ENCODE measurements at regions not wholly inside any gene's neighbourhood (a gene's known extent, or its start where the extent isn't known, plus 50 kb on each side); places are given as distances from the start of the nearest gene placed in this dataset.

DNA sequence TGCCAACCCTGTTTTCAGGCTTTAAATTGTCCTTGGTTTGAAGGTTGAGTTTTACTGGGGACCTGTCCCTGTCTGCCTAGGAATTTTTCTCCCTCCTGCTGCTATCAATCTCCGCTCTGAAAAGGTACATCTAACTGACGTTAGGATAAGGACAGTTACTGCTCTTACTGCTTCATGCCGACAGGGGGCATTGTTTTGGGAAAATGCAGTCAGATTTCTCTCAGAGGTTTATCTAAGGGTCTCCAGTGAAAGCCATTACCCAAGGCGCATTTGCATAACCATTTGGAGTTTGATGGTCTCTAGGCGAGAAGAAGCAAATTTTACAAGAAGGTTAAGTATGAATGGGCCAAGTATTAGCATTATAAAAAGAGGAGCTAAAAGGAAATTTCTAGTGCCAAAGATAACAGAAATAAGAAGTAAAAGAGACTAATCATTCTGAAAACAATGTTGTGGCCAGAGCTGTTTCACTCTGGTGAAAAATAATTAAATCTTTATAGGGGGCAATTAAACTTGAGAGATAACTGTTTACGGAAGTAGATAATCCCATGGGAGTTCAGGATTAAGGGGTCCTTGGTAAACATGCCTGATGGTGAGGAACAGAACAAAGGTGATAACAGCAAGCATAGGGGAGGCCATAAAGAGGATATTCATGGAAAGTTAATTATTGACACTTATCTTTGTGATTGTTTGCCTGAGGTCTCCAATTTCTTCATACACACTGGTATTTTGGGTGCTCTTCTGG is 605.0 kb downstream of the MTRR start:
- in situ Hi-C loops (cut with MboI; ENCODE audit: low sequenced_read_pairs, unreplicated experiment): no loop called here

DNA sequence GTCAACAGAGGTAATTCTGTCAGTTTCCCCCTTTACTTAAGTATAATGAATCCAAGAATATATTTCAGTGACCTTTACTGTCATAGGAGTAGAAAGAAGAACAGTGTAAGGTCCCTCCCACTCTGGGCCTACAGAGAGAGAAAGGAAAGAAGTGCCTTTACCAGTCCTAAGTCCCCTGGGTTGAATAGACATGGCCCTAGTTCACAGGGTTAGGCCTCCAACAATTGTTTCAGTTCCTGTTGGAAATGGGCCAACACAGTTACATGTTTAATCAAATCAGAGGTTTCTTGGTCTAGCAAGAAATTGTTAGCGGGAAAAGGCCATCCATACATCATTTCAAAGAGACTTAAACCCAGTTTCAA is 605.6 kb downstream of the MTRR start:
- in situ Hi-C loops (cut with MboI; ENCODE audit: low sequenced_read_pairs, unreplicated experiment): no loop called here
- TF ChIP-seq, protein P1, sequence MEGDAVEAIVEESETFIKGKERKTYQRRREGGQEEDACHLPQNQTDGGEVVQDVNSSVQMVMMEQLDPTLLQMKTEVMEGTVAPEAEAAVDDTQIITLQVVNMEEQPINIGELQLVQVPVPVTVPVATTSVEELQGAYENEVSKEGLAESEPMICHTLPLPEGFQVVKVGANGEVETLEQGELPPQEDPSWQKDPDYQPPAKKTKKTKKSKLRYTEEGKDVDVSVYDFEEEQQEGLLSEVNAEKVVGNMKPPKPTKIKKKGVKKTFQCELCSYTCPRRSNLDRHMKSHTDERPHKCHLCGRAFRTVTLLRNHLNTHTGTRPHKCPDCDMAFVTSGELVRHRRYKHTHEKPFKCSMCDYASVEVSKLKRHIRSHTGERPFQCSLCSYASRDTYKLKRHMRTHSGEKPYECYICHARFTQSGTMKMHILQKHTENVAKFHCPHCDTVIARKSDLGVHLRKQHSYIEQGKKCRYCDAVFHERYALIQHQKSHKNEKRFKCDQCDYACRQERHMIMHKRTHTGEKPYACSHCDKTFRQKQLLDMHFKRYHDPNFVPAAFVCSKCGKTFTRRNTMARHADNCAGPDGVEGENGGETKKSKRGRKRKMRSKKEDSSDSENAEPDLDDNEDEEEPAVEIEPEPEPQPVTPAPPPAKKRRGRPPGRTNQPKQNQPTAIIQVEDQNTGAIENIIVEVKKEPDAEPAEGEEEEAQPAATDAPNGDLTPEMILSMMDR (IDR thresholded peaks at IDR 0.05; ENCODE audit: borderline replicate concordance, control extremely low read depth, extremely low read depth, insufficient read depth, missing control alignments): no peak
- no peak for DNase-seq (ENCODE audit: low spot score)

More for the DNA sequence above, 605.0 kb downstream of the MTRR start:
- TF ChIP-seq, protein P1 (IDR thresholded peaks at IDR 0.05; ENCODE audit: borderline replicate concordance, control extremely low read depth, extremely low read depth, insufficient read depth, missing control alignments): no peak
- no peak for DNase-seq (ENCODE audit: low spot score)

DNA sequence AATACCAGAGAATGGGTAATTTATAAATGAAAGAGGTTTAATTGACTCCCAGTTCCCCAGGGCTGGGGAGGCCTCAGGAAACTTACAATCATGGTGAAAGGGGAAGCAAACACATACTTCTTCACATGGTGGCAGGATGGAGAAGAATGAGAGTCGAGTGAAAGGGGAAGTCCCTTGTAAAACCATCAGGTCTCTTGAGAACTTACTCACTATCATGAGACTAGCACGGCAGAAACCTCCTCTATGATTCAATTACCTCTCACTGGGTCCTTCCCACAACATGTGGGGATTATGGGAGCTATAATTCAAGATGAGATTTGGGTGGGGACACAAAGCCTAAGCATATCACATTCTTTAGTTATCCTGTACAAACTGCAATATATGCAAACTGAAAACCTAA is 609.4 kb downstream of the MTRR start:
- TF ChIP-seq, protein P1 (IDR thresholded peaks at IDR 0.05; ENCODE audit: borderline replicate concordance, control extremely low read depth, extremely low read depth, insufficient read depth, missing control alignments): no peak
- no peak for DNase-seq (ENCODE audit: low spot score)
- in situ Hi-C loops (cut with MboI; ENCODE audit: low sequenced_read_pairs, unreplicated experiment): no loop called here

DNA sequence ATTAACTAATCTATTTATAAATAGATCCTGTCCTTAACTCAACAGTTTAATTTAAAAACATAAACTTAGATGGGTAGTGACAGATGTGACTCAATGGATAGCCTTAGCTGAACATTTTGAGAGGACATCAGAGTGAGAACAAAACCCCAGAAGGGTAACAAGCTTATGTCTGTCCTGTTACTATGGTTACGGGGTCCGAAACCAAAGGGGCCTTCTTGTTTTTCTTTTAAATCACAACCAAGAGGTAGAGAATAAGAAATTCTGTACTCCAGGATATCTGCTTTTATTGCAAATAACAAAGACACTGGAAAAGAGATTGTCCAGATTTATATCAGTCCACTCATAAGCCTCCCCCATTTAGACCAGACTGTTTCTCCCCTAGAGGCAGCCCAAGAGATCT is 612.1 kb downstream of the MTRR start:
- no peak for DNase-seq (ENCODE audit: low spot score)
- in situ Hi-C loops (cut with MboI; ENCODE audit: low sequenced_read_pairs, unreplicated experiment): no loop called here
- TF ChIP-seq, protein P1 (IDR thresholded peaks at IDR 0.05; ENCODE audit: borderline replicate concordance, control extremely low read depth, extremely low read depth, insufficient read depth, missing control alignments): no peak

DNA sequence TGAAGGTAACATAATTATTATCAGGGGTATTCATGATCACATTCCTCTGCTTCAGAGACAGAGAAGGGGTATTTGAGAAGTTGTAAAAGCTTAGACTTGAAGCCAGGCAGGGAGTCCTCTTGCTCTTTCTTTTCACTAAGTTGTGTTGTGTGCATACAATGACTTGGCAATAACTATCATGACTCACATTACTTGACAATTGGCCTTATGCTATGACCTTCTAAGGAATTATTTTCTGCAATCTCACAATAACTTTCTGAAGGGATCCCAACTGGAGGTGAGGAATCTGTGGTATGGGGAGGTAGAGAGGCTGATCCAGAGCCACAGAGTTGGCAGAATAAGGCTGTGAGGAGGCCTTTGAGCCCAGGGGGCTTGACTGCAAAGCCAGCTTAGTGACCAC is 622.3 kb downstream of the MTRR start:
- in situ Hi-C loops (cut with MboI; ENCODE audit: low sequenced_read_pairs, unreplicated experiment): no loop called here
- DNase-seq (ENCODE audit: low spot score): no peak
- TF ChIP-seq, protein P1 (IDR thresholded peaks at IDR 0.05; ENCODE audit: borderline replicate concordance, control extremely low read depth, extremely low read depth, insufficient read depth, missing control alignments): no peak

DNA sequence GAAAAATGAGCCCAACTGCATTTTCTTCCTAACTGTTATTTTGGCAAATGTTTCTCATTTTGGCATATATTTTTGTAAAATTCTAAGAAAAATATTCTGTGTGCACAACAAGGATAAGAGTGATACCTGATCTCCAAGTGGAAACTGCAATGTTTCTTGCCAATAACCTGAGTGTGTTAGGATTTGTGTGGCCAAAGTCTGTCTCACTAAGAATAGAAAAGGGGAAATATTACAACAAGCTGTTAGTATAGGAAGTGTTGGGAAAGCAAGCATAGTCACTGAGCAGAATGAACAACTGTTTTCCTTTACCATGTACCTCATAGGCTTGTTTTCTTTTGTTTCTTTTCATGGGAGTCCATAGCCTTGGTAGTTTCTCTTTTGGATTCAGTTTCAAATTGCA is 624.2 kb downstream of the MTRR start:
- TF ChIP-seq, protein P1 (IDR thresholded peaks at IDR 0.05; ENCODE audit: borderline replicate concordance, control extremely low read depth, extremely low read depth, insufficient read depth, missing control alignments): no peak
- in situ Hi-C loops (cut with MboI; ENCODE audit: low sequenced_read_pairs, unreplicated experiment): no loop called here
- no peak for DNase-seq (ENCODE audit: low spot score)
